Sigmoid colon (tissue), 4 donors: ENCODE measurements at regions not wholly inside any gene's neighbourhood (a gene's known extent, or its start where the extent isn't known, plus 50 kb on each side); places are given as distances from the start of the nearest gene placed in this dataset.

Source experiments
- CTCF ChIP-seq, 4 experiments: fragments of 450-650 bp in 3 of 4; fragments of 200-600 bp in 1 of 4; IDR thresholded peaks; one replicate each; pipeline ENCODE4 v1.5.1; 2016 to 2019; ENCODE audit warnings: antibody characterized with exemption in 4 of 4, mild to moderate bottlenecking in 3 of 4, moderate library complexity in 2 of 4
- EP300 ChIP-seq, 4 donors: sonication (generic); formaldehyde crosslinking; IDR thresholded peaks; one replicate each; pipeline ENCODE4 v1.6.1; 2017; ENCODE audit warnings: antibody characterized with exemption in 4 of 4
- POLR2A ChIP-seq, 2 donors: fragments of 450-650 bp; IDR thresholded peaks; one replicate each; pipeline ENCODE4 v1.6.1; 2016; ENCODE audit warnings: antibody characterized with exemption in 2 of 2, mild to moderate bottlenecking in 2 of 2, moderate library complexity in 2 of 2

GRCh38 chr4:22313976-22314375 lies 201.9 kb downstream of the ADGRA3 start:
- TF ChIP-seq CTCF (IDR thresholded peaks at IDR 0.05) (no peak), POLR2A (IDR thresholded peaks at IDR 0.05) (no peak), EP300 (IDR thresholded peaks at IDR 0.05) (no peak)
